Stromal cell of bone marrow (primary cell): ENCODE measurements at regions not wholly inside any gene's neighbourhood (a gene's known extent, or its start where the extent isn't known, plus 50 kb on each side); places are given as distances from the start of the nearest gene placed in this dataset.
"Not testable (repeated sequence)": the region's sequence is repeated elsewhere in the genome, so short reads cannot be mapped to it uniquely, and the experiment has no call there.

Experiments used
- DNase-seq: peaks from one replicate; pipeline ENCODE4 v3.0.0-alpha.2; 2012; ENCODE audit warnings: low read depth

DNA sequence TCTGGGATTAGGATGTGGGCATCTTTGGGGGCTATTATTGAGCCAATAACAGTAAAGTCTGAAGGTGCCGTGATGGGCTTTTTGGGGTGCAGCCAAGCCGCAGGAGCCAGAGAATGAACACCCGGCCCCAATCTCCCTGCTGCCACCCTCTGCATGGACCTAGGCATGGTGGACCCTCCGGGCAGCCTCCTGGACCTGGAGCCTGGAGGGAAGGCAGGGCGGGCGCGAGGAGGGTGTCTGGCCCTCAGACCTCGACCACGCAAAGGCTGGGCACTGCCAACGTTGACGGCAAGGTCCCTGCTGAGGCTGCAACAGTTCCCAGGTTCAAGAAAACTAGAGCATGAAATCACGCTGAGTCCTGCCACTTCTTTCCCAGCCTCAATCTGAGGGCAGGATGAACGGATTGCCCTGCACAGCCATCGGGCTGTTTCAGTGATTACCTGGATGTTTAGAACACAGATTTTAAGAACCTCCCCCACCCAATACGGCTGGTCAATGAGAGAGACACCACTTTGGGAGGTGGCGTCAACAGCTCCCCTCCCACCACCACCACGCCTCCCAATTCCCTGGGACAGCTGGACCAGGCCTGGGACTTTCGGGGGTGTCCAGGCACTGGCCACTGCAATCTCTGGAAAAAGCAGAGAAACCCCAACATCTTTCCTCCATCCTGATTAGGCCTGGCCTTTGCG is 147.4 kb downstream of the NPIPB11 start:
- DNase-seq, result not testable (repeated sequence)

DNA sequence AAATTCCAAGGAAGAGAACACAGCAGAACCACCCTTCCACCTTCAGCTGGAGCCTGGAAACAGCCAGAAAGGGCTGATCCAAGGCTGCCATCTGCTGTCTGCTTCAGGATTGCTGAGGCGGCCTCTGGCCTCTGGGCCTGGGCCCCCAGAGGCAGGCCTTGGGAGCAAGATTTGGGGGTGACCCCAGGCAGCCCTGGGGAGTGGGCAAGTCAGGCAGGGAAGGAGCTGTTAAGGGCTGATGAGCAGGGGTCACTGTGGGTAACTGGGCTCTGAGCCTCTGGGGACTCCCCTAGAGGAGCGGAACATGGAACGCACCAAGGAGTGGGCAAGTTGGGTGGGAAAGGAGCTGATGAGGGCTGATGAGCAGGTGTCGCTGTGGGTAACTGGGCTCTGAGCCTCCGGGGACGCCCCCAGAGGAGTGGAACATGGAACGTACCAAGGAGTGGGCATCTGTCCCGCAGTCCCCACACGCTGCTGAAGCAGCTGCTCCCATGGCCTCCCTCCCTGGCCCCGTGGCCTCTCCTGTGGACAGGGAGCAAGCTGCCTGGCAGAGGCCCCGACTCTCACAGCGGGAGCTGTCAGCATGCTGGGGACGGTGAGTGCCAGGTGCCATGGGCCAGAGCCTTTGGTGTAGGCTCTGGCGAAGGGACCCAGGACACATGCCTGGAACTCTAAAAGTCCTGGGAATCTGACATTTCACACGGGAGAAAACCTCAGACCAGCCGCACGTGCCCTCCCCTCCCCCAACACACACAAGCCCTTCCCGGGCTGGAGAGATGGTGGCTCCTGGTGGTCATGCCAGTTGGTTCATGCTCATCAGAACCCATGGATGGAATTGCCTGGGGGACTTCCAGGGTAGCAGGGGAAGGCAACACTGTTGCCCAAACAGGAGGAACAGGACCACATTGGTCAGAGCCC is 148.8 kb downstream of the NPIPB11 start:
- DNase-seq, result not testable (repeated sequence)

DNA sequence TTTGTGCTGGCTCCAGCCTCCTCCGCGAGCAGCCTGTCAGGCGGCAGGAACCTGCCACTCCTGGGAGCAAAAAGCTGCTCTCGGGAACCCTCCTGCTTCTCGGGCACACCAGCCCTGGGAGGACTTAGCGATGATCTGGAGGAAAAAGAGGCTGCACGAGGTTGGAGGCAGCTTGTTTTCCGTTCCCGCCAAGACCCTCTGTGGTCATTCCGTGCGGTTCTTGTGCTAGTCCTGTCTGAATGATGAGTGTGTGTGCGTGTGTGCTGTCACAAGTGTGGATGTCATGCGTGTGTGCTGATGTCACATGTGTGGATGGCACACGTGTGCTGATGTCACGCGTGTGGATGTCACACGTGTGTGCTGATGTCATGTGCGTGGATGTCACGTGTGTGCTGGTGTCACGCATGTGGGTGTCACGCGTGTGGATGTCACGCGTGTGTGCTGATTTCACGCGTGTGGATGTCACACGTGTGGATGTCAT is 150.0 kb downstream of the NPIPB11 start:
- no peak for DNase-seq

DNA sequence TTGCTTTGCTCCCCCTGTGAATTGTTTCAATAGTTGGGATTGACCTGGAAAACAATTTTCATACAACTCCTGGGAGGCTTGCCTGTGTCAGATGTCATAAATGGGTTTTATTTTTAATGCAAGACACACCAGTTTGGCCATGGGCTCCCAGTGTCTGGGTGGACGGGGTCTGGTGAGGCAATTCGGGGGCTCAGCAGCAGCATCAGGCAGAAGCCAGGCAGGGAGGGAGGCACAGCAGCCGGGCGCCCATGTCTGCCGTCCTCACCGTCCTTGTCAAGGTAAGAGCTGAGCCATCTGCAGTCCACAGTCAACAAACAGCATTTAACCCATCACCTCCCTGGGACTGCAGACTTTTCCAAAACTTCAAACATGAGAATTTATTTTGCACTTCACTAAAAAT is 150.6 kb downstream of the NPIPB11 start:
- DNase-seq, result not testable (repeated sequence)

DNA sequence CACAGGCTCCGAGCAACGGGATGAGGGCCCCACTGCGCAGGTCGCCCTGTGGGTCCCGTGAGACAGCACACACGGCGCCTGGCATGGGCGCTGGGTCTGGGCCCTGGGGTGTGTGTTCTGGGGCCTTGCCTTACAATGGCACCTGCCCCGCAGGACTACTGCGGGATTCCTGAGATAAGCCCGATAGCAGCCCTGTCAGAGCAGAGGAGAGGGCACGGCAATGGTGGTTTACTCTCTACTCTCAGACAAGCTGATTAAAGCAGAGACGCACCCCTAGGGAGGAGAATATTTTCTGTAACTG is 151.1 kb downstream of the NPIPB11 start:
- DNase-seq, result not testable (repeated sequence)

DNA sequence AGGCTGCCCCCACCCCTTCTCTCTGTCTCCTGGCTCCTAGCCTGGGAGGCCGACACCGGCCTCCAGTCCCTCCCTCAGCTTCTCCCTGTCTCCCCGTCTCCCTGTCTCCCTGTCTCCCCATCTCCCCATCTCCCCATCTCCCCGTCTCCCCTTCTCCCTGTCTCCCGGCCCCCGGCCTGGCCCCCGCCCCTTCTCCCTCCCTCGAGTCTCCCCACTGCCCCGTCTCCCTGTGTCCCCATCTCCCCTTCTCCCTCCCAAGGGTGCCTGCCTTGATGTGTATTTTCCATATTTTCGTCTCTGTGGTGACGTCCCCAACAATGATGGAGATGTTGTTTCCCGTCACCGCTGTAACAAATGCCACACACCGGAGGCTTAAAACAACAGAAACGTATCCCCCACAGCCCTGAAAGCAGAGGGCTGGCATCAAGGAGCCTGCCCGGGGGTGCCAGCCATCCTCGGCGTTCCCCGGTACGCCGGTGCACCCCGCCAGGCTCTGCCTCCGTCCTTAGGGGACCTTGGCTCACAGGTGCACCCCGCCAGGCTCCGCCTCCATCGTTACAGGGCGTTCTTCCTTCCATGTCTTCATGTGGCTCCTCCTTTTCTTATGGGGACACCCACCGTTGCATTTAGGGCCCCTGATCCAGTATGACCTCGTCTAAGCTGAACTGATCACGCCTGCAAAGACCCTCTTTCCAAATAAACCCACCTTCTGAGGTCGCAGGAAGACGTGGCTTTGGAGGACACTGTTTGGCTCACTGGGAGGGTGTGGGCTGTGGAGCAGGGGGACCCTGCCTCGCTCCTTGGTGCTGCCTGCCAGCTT is 151.6 kb downstream of the NPIPB11 start:
- DNase-seq, result no peak

DNA sequence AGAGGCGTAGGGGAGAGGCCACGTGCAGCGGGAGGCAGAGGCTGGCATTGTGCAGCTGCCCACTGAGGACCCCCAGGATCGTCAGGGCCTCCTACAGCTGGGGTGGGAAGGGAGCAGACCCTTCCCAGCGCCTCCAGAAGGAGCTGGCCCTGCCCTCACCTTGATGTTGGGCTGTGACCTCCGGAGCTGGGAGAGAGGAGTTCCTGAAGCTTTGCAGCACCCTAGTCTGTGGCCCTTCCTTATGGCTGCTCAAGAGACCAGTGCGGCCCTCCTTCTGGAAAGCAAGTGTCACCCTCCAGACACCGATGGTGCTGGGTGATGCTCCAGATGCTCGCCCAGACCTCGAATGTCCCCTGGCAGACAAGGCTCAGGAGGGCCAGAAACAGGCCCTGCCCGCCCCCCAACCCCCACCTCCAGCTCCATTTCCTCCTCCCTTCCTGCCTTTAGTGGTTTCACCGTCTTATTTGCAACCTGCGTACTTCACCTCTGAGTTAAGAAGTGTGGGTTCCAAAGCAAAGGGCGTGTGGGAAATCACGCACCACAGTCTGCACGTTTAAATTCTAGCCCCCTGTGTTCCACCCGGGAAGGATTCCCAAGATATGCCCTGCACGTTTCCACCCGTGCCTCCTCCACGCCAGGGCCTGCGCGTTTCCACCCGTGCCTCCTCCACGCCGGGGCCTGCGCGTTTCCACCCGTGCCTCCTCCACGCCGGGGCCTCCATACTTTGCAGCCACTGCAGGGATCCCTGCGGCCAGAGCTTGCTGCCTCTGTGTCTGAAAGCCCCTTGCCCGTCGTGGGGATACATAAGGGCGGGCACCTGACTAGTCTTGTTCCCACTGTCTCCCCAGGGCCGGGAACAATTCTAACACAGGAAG is 152.6 kb downstream of the NPIPB11 start:
- not testable (repeated sequence) for DNase-seq

DNA sequence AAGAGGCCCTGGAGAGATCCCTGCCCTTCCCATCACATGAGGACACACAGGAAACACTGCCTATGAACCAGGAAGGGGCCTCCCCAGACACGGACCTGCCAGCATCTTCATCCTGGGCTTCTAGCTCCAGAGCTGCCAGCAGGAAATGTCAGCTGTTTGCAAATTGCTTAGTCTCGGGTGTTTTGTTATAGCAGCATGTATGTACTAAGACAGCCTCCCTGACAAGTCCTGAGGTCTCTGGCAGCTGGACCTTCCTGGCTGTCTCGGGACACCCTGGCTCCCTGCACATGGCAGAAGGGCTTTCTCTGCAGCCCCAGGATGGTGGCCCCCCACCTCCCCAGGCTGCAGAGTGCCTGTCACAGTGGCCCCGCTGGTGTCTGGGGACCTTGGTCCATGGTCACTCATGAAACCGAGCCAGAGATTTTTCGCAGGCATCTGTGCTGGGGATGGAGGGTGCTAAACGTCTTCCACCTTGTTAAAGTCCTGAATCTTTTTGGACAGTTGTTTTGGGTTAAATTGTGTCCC is 153.4 kb downstream of the NPIPB11 start:
- not testable (repeated sequence) for DNase-seq

DNA sequence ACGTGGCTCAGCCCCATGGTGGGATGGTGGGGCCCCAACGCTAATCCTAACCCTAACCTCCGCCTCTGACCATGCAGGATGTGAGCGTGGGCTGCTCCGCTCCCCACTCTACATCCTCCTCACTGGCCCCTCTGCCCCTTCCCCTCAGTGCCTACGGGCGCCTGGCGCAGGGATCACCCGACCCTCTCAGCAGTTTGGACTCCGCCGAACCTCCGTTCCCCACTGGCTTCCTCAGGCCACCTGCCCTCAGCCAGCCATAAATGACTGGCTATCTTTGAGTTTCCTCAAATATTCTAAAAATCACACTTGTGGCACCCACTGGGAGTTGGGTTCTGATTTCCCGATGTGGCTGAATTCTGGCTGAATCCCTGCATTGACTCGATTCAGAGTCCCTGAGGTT is 154.2 kb downstream of the NPIPB11 start:
- not testable (repeated sequence) for DNase-seq

DNA sequence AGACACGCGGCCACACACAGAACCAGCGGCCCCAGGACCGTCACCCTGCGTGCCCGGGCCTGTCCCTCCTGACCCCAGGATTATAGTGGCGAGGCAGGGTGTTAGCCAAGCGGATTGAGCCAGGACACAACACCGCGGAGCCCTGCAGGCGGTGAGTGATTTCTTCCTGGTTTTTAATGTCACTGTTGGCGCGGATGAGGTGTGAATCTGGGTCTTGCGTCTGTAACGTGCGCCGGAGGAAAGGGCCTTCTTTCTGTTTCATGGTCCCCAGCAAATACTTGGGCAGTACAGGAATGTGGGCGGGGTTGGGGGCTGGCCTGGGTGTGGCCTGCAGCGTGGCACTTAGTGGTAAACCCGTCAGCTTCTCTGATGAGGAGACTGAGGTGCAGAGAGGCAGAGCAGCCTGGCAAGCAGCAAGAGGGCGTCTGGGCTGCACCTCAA is 154.9 kb downstream of the NPIPB11 start:
- DNase-seq, result not testable (repeated sequence)

DNA sequence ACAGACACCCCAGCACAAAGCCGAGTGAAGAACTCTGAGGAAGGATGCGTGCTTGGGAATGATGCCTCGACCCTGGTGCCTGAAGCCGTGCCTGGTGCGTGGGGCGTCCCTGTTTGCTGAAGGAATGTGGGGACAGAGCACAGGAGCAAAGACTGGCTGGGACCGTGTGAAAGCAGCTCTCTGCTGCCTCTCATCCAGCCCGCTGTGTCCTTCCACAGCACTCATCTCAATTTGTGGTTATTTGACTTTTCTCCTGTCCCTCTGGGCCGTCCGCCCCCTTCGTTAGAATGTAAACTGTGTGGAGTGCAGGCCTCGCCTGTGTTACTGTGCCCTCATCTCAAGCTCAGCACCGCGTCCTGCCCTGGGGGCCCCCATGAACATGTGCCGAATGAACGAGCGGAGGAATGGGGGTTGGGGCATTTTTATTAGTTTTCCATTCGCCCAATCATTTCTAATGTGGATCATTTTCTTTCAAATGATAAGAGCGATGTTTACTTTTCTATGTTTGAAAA is 155.5 kb downstream of the NPIPB11 start:
- not testable (repeated sequence) for DNase-seq

DNA sequence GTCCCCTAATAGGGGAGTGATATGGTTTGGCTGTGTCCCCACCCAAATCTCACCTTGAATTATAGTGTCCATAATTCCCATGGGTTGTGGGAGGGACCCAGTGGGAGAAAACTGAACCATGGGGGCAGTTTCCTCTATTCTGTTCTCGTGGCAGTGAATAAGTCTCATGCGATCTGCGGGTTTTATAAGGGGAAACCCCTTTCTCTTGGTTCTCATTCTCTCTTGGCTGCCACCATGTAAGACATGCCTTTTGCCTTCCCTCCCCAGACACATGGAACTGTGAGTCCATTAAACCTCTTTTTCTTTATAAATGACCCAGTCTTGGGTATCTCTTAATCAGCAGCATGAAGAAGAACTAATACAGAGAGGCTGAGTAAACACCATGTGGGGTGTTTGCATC is 156.0 kb downstream of the NPIPB11 start:
- DNase-seq, result not testable (repeated sequence)

DNA sequence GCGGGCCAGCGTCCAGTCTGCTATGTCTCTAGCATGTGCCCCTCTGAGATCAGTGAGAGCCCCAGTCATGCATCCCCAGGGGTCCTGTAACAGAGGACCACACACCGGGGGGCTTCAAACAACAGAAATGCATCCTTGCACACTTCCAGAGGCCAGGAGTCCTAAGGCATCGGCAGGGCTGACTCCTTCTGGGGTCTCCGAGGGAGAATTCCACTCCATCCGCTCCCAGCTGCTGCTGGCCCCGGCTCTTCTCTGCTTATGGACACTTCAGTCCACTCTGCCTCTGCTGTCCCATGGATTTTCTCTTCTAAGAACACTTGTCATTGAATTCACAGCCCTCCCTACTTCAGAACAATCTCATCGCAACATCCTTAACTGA is 157.6 kb downstream of the NPIPB11 start:
- not testable (repeated sequence) for DNase-seq

DNA sequence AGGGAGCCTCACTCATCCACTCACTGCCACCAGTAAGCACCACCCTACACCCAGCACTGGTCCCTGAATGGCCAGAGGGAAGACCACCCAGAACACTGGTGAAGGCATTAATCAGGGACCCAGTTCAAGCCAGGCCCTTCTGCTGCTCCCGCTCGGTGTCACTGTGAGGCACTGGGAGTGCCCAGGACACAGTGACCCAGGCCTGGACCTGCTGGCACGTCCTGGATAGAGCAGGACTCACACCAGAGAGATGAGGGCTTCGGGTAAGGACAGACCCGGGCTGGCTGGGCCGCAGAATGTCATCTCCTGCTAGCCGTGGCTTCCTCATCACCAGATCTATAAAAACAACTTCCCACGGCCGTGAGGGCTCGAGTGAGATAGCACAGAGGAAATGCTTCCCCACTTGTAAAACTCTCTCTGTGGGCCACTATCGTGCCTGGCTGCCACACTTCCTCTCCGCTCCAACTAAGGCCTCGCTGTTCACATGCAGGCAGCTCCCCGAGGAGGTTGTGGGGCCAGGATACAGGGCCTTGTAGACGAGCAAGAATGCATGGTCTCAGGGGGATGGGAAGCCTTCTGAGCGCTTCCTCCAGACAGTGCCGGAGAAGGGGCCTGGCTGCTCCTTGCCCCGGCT is 158.1 kb downstream of the NPIPB11 start:
- not testable (repeated sequence) for DNase-seq

DNA sequence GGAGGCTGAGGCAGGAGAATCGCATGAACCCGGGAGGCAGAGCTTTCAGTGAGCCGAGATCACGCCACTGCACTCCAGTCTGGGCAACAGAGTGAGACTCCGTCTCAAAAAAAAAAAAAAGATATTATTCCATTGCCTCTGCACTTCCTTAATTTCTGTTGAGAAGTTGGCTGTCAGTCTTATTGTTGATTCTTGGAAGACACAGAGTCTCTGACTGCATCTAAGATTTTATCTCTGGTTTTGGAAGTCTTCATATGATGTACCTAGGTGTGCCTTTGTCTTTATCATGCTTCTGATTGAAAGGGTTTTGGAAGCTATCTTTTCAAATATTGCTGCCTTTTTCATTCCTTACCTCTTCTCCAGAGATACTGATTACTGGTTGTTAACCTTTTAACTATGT is 160.4 kb downstream of the NPIPB11 start:
- DNase-seq, result not testable (repeated sequence)

DNA sequence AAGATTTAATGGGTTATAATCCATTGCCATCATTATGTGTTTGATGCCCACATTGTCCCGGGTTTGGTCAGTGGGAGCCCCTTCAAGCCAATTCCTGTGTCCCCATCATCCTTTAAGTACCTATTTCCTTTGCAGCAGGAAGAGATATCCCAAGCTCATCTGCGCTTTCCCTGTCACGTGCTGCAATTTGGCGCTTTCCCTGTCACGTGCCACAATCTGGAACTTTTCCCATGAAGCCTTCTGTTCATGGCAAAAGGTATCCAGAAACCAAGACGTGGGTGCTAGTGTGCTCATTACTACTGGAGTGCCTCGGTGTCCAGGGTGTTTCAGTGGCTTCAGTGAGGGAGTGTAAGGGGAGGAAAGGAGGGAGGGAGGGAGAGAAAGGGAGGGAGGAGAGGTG is 168.5 kb downstream of the NPIPB11 start:
- DNase-seq, result no peak

DNA sequence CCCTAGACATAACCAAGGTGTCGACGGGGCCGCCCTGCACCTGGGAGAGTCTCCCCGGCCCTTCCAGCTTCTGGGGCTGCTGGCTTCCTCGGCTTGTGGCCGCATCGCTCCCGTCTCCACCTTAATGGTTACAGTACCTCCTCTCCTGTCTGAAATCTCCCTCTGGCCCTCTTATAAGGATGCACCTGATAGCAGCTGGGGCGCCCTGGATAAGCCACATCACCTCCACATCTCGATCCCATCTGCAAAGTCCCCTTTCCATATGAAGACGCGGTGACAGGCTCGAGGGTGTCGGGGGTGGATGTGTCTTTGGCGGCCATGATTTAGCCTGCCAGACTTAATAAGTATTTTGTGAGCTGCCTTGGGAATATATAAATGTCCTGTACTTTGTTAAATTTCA is 169.0 kb downstream of the NPIPB11 start:
- not testable (repeated sequence) for DNase-seq

DNA sequence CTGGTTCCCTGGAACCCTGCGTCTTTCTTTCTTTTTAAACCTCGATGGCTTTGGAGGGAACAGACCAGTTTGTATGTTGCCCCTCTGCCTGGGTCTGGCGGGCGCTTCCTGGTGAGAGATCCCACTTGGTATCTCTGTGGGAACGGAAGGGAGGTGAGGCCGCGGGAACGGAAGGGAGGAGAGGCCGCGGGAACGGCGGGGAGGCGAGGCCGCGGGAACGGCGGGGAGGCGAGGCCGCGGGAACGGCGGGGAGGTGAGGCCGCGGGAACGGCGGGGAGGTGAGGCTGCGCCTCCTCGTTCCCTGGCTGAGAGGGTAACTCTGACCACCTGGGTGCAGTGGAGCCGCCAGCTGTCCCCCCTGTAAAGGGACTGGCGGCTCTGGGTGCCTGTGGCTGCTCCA is 169.5 kb downstream of the NPIPB11 start:
- DNase-seq, result not testable (repeated sequence)

DNA sequence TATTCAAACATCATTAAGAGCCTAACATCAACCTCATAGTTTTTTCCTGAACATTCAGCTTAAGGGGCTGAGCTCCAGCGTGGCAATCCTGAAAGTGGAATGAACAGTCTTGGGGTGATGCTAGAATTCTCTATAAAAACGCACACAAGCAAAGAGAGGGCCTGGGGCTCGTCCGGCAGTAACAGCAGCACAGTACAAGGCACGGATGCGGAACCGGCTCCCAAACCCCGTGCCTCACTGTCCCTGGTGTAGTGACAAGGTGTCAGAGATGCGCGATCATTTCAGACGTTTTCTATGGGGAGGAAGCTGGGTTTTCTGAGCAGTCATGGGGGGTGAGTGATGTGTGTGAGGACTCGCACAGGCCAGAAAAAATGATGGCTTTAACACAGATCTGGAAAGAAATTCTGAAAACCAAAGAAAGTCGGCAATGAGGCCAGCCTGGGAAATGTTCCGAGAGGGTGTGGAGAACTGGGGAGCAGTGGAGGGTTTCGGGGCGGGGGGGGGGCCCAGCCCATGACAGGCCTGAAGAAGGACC is 170.6 kb downstream of the NPIPB11 start:
- DNase-seq, result not testable (repeated sequence)
